Effector memory CD4-positive, alpha-beta T cell (primary cell): ENCODE measurements at regions not wholly inside any gene's neighbourhood (a gene's known extent, or its start where the extent isn't known, plus 50 kb on each side); places are given as distances from the start of the nearest gene placed in this dataset.
A peak's percentile ranks its signal among the peaks of the same experiment; 100 is the strongest.

Experiments
- DNase-seq, 3 donors: peaks; one replicate each; pipeline ENCODE4 v3.0.0-alpha.2; 2020
- H3K27ac ChIP-seq: 2 replicates; pipeline ENCODE4 v1.7.0; 2013; ENCODE audit warnings: mild to moderate bottlenecking, low read length, moderate library complexity; ENCODE audit not compliant: insufficient read depth, poor library complexity, severe bottlenecking
- H3K27me3 ChIP-seq: replicated peaks from 2 replicates; pipeline ENCODE4 v1.7.0; 2013; ENCODE audit warnings: mild to moderate bottlenecking, low read length; ENCODE audit not compliant: insufficient read depth, control insufficient read depth, poor library complexity, severe bottlenecking
- H3K36me3 ChIP-seq: 2 replicates; pipeline ENCODE4 v1.7.0; 2013; ENCODE audit warnings: mild to moderate bottlenecking, low read length, moderate library complexity; ENCODE audit not compliant: control insufficient read depth, insufficient read depth
- H3K4me1 ChIP-seq: 2 replicates; pipeline ENCODE4 v1.7.0; 2013; ENCODE audit warnings: low read length, mild to moderate bottlenecking; ENCODE audit not compliant: control insufficient read depth, insufficient read depth, poor library complexity, severe bottlenecking
- H3K4me3 ChIP-seq: 2 replicates; pipeline ENCODE4 v1.7.0; 2013; ENCODE audit warnings: low read length, low read depth, mild to moderate bottlenecking; ENCODE audit not compliant: insufficient read depth, poor library complexity, severe bottlenecking
- H3K9me3 ChIP-seq: 2 replicates; pipeline ENCODE4 v1.7.0; 2013; ENCODE audit warnings: mild to moderate bottlenecking, low read length, moderate library complexity; ENCODE audit not compliant: control insufficient read depth

- Histone ChIP-seq H3K9me3 (no peaks in the 10 kb centered on the region), H3K4me1 (no peaks in the 10 kb centered on the region), H3K4me3 (no peak overlapping the region), H3K27me3 (no peaks in the 10 kb centered on the region), H3K27ac (no peak overlapping the region), H3K36me3 (no peaks in the 10 kb centered on the region)
- DNase-seq = no peak
Measured at GRCh38 chr14:49479432-49479831, 106.7 kb downstream of the RPS29 start.

GRCh38 chr14:49478784-49479183 is 107.4 kb downstream of the RPS29 start:
- H3K4me1 ChIP-seq = no peaks in the 10 kb centered on the region
- H3K27me3 ChIP-seq = no peaks in the 10 kb centered on the region
- DNase-seq = no peak
- no peak overlapping the region for H3K4me3 ChIP-seq
- no peaks in the 10 kb centered on the region for H3K9me3 ChIP-seq
- H3K27ac ChIP-seq = no peak overlapping the region
- no peaks in the 10 kb centered on the region for H3K36me3 ChIP-seq

- Histone ChIP-seq H3K4me1 (no peaks in the 10 kb centered on the region), H3K36me3 (no peaks in the 10 kb centered on the region), H3K9me3 (no peaks in the 10 kb centered on the region), H3K27me3 (no peaks in the 10 kb centered on the region), H3K27ac (no peak overlapping the region), H3K4me3 (no peak overlapping the region)
- no peak for DNase-seq
Measured at GRCh38 chr14:49467091-49467490, 119.1 kb downstream of the RPS29 start.

GRCh38 chr14:49464885-49465284 is 121.3 kb downstream of the RPS29 start:
- no peak overlapping the region for H3K4me3 ChIP-seq
- no peaks in the 10 kb centered on the region for H3K27me3 ChIP-seq
- no peak overlapping the region for H3K27ac ChIP-seq
- no peaks in the 10 kb centered on the region for H3K4me1 ChIP-seq
- DNase-seq = no peak
- H3K9me3 ChIP-seq = no peaks in the 10 kb centered on the region
- no peaks in the 10 kb centered on the region for H3K36me3 ChIP-seq

- Histone ChIP-seq H3K27me3 (no peaks in the 10 kb centered on the region), H3K27ac (no peak overlapping the region), H3K4me1 (no peaks in the 10 kb centered on the region), H3K4me3 (no peak overlapping the region), H3K9me3 (no peaks in the 10 kb centered on the region), H3K36me3 (no peaks in the 10 kb centered on the region)
- DNase-seq = no peak
Measured at GRCh38 chr14:49463146-49463545, 123.0 kb downstream of the RPS29 start.

- H3K27me3 ChIP-seq = no peaks in the 10 kb centered on the region
- H3K9me3 ChIP-seq = no peaks in the 10 kb centered on the region
- H3K4me1 ChIP-seq = no peaks in the 10 kb centered on the region
- DNase-seq = peak in 2 of 3 donors; percentile 18 to 46
- H3K27ac ChIP-seq = no peak overlapping the region
- H3K4me3 ChIP-seq = no peak overlapping the region
- no peaks in the 10 kb centered on the region for H3K36me3 ChIP-seq
Measured at GRCh38 chr14:49461529-49462401, 124.4 kb downstream of the RPS29 start.

- no peaks in the 10 kb centered on the region for H3K4me1 ChIP-seq
- no peaks in the 10 kb centered on the region for H3K9me3 ChIP-seq
- no peak for DNase-seq
- H3K27me3 ChIP-seq = no peaks in the 10 kb centered on the region
- H3K4me3 ChIP-seq = no peak overlapping the region
- H3K27ac ChIP-seq = no peak overlapping the region
- H3K36me3 ChIP-seq = no peaks in the 10 kb centered on the region
Measured at GRCh38 chr14:49460662-49461061, 125.5 kb downstream of the RPS29 start.

- no peaks in the 10 kb centered on the region for H3K27me3 ChIP-seq
- no peak overlapping the region for H3K4me3 ChIP-seq
- no peaks in the 10 kb centered on the region for H3K36me3 ChIP-seq
- H3K9me3 ChIP-seq = no peaks in the 10 kb centered on the region
- no peak for DNase-seq
- no peaks in the 10 kb centered on the region for H3K4me1 ChIP-seq
- no peak overlapping the region for H3K27ac ChIP-seq
Measured at GRCh38 chr14:49456589-49456988, 129.6 kb downstream of the RPS29 start.

GRCh38 chr14:49451938-49452337 is 134.2 kb downstream of the RPS29 start:
- no peak overlapping the region for H3K27ac ChIP-seq
- no peaks in the 10 kb centered on the region for H3K4me1 ChIP-seq
- H3K9me3 ChIP-seq = no peaks in the 10 kb centered on the region
- H3K27me3 ChIP-seq = no peaks in the 10 kb centered on the region
- H3K36me3 ChIP-seq = no peaks in the 10 kb centered on the region
- no peak overlapping the region for H3K4me3 ChIP-seq
- no peak for DNase-seq

GRCh38 chr14:49449749-49450148 is 136.4 kb downstream of the RPS29 start:
- Histone ChIP-seq H3K9me3 (no peaks in the 10 kb centered on the region), H3K27me3 (no peaks in the 10 kb centered on the region), H3K36me3 (no peaks in the 10 kb centered on the region), H3K4me3 (no peak overlapping the region), H3K27ac (no peak overlapping the region), H3K4me1 (no peaks in the 10 kb centered on the region)
- DNase-seq = no peak
